ENCODE measurements at regions not wholly inside any gene's neighbourhood (a gene's known extent, or its start where the extent isn't known, plus 50 kb on each side); places are given as distances from the start of the nearest gene placed in this dataset.

- TF ChIP-seq, protein P1, sequence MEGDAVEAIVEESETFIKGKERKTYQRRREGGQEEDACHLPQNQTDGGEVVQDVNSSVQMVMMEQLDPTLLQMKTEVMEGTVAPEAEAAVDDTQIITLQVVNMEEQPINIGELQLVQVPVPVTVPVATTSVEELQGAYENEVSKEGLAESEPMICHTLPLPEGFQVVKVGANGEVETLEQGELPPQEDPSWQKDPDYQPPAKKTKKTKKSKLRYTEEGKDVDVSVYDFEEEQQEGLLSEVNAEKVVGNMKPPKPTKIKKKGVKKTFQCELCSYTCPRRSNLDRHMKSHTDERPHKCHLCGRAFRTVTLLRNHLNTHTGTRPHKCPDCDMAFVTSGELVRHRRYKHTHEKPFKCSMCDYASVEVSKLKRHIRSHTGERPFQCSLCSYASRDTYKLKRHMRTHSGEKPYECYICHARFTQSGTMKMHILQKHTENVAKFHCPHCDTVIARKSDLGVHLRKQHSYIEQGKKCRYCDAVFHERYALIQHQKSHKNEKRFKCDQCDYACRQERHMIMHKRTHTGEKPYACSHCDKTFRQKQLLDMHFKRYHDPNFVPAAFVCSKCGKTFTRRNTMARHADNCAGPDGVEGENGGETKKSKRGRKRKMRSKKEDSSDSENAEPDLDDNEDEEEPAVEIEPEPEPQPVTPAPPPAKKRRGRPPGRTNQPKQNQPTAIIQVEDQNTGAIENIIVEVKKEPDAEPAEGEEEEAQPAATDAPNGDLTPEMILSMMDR (IDR thresholded peaks at IDR 0.05) = no peak
- TF ChIP-seq REST (IDR thresholded peaks at IDR 0.05; ENCODE audit: insufficient read depth in 1 of 2, low read depth in 2 of 2, low read length in 1 of 2) = no peak
- no peak for TF ChIP-seq POLR2AphosphoS5 (IDR thresholded peaks at IDR 0.05; ENCODE audit: low read depth, low read length)
Measured at GRCh38 chr6:125498606-125499005, 196.8 kb upstream of the HDDC2 start.
